ENCODE measurements at regions not wholly inside any gene's neighbourhood (a gene's known extent, or its start where the extent isn't known, plus 50 kb on each side); places are given as distances from the start of the nearest gene placed in this dataset.

DNA sequence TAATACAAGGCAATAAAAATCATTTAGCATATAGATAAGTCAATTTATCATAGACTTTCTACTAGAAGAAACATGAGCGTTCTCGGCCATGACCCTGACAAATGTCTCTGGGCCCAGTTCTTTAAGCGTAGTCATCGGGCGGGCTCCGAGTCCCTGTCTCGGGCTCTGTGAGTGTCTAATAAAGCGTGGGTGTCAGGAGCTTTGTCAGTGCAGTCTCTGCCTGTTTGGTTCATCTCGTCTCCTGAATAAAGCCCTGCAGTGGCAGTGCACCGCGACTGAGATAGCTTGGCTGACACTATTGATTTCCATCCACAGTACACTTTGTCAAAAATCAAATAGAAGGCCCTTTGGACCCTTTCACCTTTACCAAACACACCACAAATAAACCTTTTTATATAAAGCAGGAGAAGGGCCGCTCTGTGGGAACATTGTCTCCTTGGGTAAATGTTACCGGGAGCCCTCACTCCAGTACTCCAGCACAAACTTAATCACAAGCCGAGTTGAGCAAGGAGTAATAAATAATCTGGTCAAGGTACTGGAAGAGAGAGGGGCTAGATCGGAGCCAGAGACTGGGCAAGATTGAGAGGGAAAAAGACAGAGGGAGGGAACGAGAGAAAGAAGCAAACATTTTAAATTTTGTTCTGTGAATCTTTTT lies 368.2 kb upstream of the TSHZ3 start:
- H3K4me3 ChIP-seq: no peak overlapping the region
- ATAC-seq (ENCODE audit: insufficient read depth, low FRiP score) (no peak), DNase-seq (no peak)
- peaks cover 0 to 43% (median 3%) of the 10 kb centered on the region in 5 donors for H3K4me1 ChIP-seq (ENCODE audit: control insufficient read depth in 5 of 5, insufficient read depth in 5 of 5, low read length in 5 of 5)
- H3K9me3 ChIP-seq (ENCODE audit: control insufficient read depth in 4 of 4, insufficient read depth in 3 of 4, low read length in 3 of 4): peaks cover 0 to 9% (median 2%) of the 10 kb centered on the region in 4 donors
- H3K9ac ChIP-seq (ENCODE audit: insufficient read depth in 1 of 2, low read length in 2 of 2): no peak overlapping the region
- H3K36me3 ChIP-seq (ENCODE audit: control insufficient read depth in 4 of 4, insufficient read depth in 4 of 4, low read length in 4 of 4): no peaks in the 10 kb centered on the region
- H3K27ac ChIP-seq (ENCODE audit: low read depth in 1 of 2, low read length in 1 of 2): no peak overlapping the region
- no peaks in the 10 kb centered on the region for H3K27me3 ChIP-seq (ENCODE audit: control insufficient read depth in 3 of 3, insufficient read depth in 3 of 3, low read length in 2 of 3)
- 78 to 85% methylated on average over 16 of the region's 16 CpGs for WGBS, 2 donors
- TF ChIP-seq CTCF (IDR thresholded peaks at IDR 0.05; ENCODE audit: control extremely low read depth, extremely low read depth): no peak

DNA sequence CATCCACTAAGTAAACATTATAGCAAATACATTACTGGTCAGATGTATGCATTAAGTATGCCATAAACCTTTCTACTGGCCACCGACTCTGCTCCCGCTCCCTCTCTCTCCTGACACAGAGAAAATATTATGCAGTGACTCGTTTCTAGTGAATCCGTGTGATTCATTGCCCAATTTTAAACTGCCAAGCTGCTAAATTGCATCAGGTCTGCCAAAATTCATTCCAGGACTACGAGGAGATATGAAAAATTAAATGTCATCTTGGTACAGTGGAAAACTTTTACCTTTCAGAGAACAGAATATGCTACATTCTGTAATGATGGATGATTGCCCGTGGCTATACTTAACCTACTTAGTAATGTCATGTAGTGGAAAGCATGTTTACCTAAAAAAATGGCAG lies 368.8 kb upstream of the TSHZ3 start:
- peaks cover 0 to 43% (median 3%) of the 10 kb centered on the region in 5 donors for H3K4me1 ChIP-seq (ENCODE audit: control insufficient read depth in 5 of 5, insufficient read depth in 5 of 5, low read length in 5 of 5)
- H3K9me3 ChIP-seq (ENCODE audit: control insufficient read depth in 4 of 4, insufficient read depth in 3 of 4, low read length in 3 of 4): peaks cover 0 to 9% (median under 1%) of the 10 kb centered on the region in 4 donors
- DNase-seq (no peak), ATAC-seq (ENCODE audit: insufficient read depth, low FRiP score) (no peak)
- H3K27ac ChIP-seq (ENCODE audit: low read depth in 1 of 2, low read length in 1 of 2): no peak overlapping the region
- H3K4me3 ChIP-seq: no peak overlapping the region
- no peak overlapping the region for H3K9ac ChIP-seq (ENCODE audit: insufficient read depth in 1 of 2, low read length in 2 of 2)
- no peak for TF ChIP-seq CTCF (IDR thresholded peaks at IDR 0.05; ENCODE audit: control extremely low read depth, extremely low read depth)
- no peaks in the 10 kb centered on the region for H3K27me3 ChIP-seq (ENCODE audit: control insufficient read depth in 3 of 3, insufficient read depth in 3 of 3, low read length in 2 of 3)
- no peaks in the 10 kb centered on the region for H3K36me3 ChIP-seq (ENCODE audit: control insufficient read depth in 4 of 4, insufficient read depth in 4 of 4, low read length in 4 of 4)
- 48 to 69% methylated on average over 6 of the region's 6 CpGs for WGBS, 2 donors

- TF ChIP-seq CTCF (IDR thresholded peaks at IDR 0.05; ENCODE audit: control extremely low read depth, extremely low read depth): no peak
- Histone ChIP-seq H3K27ac (ENCODE audit: low read depth in 1 of 2, low read length in 1 of 2) (no peak overlapping the region), H3K9me3 (ENCODE audit: control insufficient read depth in 4 of 4, insufficient read depth in 3 of 4, low read length in 3 of 4) (peaks cover 0 to 3% (median 0%) of the 10 kb centered on the region in 4 donors), H3K36me3 (ENCODE audit: control insufficient read depth in 4 of 4, insufficient read depth in 4 of 4, low read length in 4 of 4) (no peaks in the 10 kb centered on the region), H3K4me3 (no peak overlapping the region), H3K27me3 (ENCODE audit: control insufficient read depth in 3 of 3, insufficient read depth in 3 of 3, low read length in 2 of 3) (no peaks in the 10 kb centered on the region), H3K9ac (ENCODE audit: insufficient read depth in 1 of 2, low read length in 2 of 2) (no peak overlapping the region), H3K4me1 (ENCODE audit: control insufficient read depth in 5 of 5, insufficient read depth in 5 of 5, low read length in 5 of 5) (peaks cover 0 to 42% (median 3%) of the 10 kb centered on the region in 5 donors)
- 78 to 89% methylated on average over 10 of the region's 10 CpGs for WGBS, 2 donors
- ATAC-seq (ENCODE audit: insufficient read depth, low FRiP score) (no peak), DNase-seq (no peak)
Observed at GRCh38 chr19:31718898-31719297, 369.7 kb upstream of the TSHZ3 start.

DNA sequence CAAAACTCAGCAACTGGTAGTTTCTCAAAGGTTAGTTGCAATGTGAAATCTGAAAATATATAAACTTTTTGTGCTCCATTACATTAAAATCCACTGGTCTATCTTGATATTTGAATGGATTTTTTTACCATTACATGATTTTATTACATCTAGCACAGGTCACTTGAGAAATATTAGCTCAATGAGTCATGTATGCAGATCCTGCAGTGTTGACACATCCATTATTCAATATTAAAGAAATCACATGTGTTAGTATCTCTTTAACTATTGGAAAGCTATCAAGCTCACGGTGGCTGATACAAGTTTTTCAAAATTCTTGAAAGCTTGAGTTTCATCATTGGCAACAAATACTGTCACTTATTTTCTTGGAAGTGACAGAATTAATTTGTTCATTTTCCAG lies 373.9 kb upstream of the TSHZ3 start:
- Histone ChIP-seq H3K9me3 (ENCODE audit: control insufficient read depth in 4 of 4, insufficient read depth in 3 of 4, low read length in 3 of 4) (no peaks in the 10 kb centered on the region), H3K9ac (ENCODE audit: insufficient read depth in 1 of 2, low read length in 2 of 2) (no peak overlapping the region), H3K27ac (ENCODE audit: low read depth in 1 of 2, low read length in 1 of 2) (no peak overlapping the region), H3K4me3 (no peak overlapping the region), H3K4me1 (ENCODE audit: control insufficient read depth in 5 of 5, insufficient read depth in 5 of 5, low read length in 5 of 5) (peaks cover 0 to 2% (median 1%) of the 10 kb centered on the region in 5 donors), H3K27me3 (ENCODE audit: control insufficient read depth in 3 of 3, insufficient read depth in 3 of 3, low read length in 2 of 3) (no peaks in the 10 kb centered on the region), H3K36me3 (ENCODE audit: control insufficient read depth in 4 of 4, insufficient read depth in 4 of 4, low read length in 4 of 4) (no peaks in the 10 kb centered on the region)
- no peak for TF ChIP-seq CTCF (IDR thresholded peaks at IDR 0.05; ENCODE audit: control extremely low read depth, extremely low read depth)
- whole genome bisulfite sequencing, 2 donors: 77 to 93% methylated on average over 1 of the region's 1 CpG
- DNase-seq (no peak), ATAC-seq (ENCODE audit: insufficient read depth, low FRiP score) (no peak)

All from lung (tissue), 11 donors.